ACHN (cell line): ENCODE measurements at regions not wholly inside any gene's neighbourhood (a gene's known extent, or its start where the extent isn't known, plus 50 kb on each side); places are given as distances from the start of the nearest gene placed in this dataset.
"Not testable (repeated sequence)": the region's sequence is repeated elsewhere in the genome, so short reads cannot be mapped to it uniquely, and the experiment has no call there.

Experiments used
- DNase-seq: peaks from one replicate; pipeline ENCODE4 v3.0.0-alpha.2; 2015
- in situ Hi-C: cut with HindIII; loops from 2 replicates; pipeline ENCODE4 v1.10.0; 2017; ENCODE audit warnings: low sequenced_read_pairs, low pct_ligation_motif_present, low pct_unique_long_range_greater_than_20kb

DNA sequence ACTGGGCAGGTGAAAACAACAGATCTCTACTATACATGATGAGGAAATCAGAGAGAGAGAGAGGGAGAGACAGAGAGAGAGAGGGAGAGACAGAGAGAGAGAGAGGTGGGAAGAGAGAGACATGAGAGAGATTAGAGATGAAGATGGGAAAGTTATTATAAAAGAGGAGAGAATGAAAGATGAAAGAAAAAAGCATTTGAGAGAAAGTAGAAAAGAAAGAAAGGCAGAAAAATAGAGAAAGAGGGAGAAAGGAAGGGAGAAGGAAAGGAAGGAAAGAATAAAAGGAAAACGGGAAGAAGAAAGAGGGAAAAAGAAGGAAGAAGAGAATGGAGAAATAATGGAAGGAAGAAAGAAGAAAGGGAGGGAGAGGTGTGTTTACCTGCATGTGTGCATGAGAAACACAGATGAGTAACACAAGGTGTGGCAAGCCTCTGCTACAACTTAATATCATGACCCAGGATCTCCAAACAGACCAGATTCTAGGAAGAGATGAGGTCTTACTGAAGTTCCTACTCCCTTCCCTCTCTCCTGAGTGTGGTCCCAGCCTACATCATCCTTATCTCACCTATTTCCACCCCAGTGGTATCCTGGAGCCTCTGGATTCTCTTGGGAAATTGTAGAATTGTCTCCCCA, 176.3 kb downstream of the C12orf75 start:
- in situ Hi-C loops: no loop called here
- no peak for DNase-seq

DNA sequence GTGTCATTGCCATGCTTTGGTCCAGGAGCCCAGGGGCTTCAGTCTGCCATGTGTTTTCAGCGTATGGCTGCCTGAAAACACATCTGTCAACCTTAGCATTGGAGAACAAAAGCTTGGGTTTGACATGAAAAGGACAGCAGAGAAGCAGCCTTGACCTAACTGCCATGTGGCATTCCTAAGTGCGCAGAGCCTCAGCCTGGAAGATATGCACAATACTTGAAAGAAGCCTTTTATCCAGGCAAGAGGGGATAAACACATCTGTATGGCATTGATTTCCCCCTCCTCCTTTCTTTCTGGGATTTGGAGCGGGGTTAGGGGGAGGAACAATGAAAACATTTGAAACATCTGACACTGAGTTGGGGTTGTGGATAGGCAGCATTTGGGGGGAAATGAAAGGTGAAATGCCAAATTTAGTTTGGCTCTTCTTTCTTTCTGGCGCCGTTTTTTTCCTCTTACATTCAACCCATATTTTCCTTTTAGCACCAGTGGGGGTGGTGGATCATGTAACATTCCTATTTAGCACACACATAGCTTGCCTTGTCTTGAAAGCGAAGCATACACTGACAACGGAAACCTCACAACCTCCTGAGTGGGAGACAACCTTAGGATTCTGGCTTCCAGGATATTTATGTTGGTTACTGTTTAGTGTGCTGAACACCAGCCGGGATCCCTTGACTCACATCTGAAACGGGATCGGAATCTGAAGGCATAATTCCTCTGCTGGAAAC, 177.0 kb downstream of the C12orf75 start:
- in situ Hi-C loops: no loop called here
- DNase-seq: no peak

DNA sequence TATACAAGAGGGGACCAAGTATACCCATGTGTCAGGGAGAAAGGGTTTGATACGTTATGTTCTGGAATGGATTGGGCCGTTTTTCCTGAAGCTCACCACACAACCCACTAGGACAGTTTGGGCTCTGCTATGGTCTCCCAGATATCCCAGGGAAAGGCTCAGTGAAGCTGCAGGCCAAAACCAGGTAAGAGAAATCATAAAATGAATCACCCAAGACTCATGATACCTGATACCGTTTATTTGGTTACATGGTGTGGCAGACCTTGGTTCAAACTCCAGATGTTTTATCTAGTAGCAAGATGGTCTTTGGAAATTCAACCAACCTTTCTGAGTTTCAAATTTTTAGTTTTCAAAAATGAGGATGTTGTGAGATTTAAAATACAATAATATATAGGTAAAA, 177.6 kb downstream of the C12orf75 start:
- in situ Hi-C loops: no loop called here
- DNase-seq: no peak

GRCh38 chr12:105510526-105510925, 180.0 kb downstream of the C12orf75 start:
- DNase-seq: no peak
- in situ Hi-C loops: no loop called here

- in situ Hi-C loops, DNase-seq: not testable (repeated sequence)
These were observed 182.4 kb downstream of the C12orf75 start for GRCh38 chr12:105512861-105513260.

GRCh38 chr12:105522166-105522825, 191.8 kb downstream of the C12orf75 start:
- DNase-seq: no peak
- in situ Hi-C loops: no loop called here

DNA sequence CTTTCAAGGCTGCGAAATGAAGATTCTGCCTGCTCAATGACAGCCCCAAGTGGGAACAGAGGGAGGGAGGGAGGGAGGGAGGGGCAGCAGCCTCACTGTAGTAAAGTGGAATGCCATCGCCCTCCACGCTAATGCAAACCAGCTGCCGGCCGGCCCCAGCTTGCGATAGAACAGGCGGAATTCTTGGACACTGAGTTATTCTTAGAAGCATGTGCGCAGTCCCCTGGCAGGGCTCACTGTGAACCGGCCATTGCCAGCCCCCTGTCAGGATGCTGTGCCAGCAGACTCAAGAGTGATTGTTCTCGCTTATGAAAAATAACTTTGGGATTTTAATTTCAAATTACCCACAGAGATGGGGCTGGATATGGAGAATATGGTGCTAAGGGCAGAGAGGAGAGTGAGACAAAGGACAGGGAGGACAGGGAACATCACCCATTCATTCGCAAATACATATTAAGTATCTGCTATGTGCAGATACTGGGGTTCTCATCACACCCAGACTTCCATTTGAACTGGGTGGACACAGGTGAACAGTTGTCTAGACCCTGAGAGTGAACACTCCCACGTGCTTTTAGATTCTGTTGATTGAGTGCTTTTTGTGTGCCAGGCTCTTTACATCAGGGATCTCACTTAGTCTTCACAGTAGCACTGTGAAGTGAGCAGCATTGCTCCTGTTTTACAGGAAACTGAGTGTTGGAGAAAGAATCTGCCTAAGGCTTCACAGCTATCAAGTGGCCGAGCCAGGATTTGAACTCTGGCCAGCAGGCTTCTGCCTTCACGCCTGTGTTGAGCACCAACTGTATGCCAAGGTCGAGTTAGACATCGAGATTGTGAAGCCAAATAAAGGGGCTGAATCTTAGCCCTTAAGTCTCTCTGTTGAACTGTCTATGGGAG, 192.9 kb downstream of the C12orf75 start:
- in situ Hi-C loops: no loop called here

GRCh38 chr12:105524961-105525360, 194.5 kb downstream of the C12orf75 start:
- DNase-seq: no peak
- in situ Hi-C loops: no loop called here

More for the DNA sequence above, 192.9 kb downstream of the C12orf75 start:
- no peak for DNase-seq

DNA sequence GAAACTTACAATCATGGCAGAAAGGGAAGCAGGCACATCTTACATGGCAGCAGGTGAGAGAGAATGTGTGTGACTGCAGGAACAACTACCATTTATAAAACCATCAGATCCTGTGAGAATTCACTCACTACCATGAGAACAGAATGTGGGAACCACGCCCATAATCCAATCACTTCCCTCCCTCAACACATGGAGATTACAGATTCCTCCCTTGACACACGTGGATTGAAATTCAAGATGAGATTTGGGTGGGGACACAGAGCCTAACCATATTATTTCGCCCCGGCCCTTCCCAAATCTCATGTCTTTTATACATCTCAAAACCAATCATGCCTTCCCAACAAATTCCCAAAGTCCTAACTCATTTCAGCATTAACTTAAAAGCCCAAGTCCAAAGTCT, 203.6 kb downstream of the C12orf75 start:
- no peak for DNase-seq
- in situ Hi-C loops: no loop called here

GRCh38 chr12:105535033-105535432, 204.5 kb downstream of the C12orf75 start:
- in situ Hi-C loops: not testable (repeated sequence)

GRCh38 chr12:105538880-105539279, 208.4 kb downstream of the C12orf75 start:
- in situ Hi-C loops: no loop called here
- DNase-seq: no peak

More at GRCh38 chr12:105535033-105535432, 204.5 kb downstream of the C12orf75 start:
- not testable (repeated sequence) for DNase-seq

GRCh38 chr12:105539735-105540134, 209.2 kb downstream of the C12orf75 start:
- in situ Hi-C loops: no loop called here
- no peak for DNase-seq

- in situ Hi-C loops: no loop called here
- no peak for DNase-seq
These were observed 217.3 kb downstream of the C12orf75 start for GRCh38 chr12:105547786-105548185.

DNA sequence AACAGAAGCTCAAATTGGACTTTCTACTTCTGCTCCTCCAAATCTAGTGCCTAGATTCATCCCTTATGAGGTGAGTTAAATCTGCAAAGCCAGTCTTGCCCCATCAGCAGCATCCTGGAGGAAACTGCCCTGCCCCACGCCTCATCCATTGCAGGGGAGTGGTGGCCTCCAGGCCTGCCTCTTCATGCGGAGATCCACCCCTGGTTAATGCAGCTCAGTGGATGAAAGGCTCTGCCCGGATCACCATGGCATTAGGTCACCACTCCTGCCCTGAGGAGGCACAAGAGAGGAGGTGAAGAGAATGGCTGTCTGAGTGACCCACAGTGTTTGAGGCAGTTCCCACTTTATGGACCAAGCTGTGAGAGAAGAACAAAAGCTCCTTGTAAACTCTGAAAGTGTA, 218.1 kb downstream of the C12orf75 start:
- no peak for DNase-seq
- in situ Hi-C loops: no loop called here

DNA sequence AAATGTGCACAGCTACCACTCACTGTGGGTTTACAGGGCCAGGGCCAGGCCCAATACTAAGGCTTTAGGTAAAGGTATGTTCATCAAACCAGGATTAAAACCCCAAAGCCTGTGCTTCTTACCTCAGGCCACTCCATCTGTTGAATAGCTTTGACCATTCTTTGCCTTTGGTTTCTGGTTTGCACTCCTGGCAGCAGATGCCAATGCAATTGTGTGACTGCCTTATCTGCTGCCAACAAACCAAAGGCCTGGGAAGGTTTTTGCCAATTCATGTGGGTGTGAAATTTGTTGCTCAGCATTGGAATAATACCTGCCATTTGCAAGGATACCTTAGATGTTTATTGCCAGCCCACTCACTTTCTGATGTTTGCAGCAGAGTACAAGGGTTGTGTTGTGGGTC, 221.6 kb downstream of the C12orf75 start:
- in situ Hi-C loops: no loop called here
- no peak for DNase-seq

DNA sequence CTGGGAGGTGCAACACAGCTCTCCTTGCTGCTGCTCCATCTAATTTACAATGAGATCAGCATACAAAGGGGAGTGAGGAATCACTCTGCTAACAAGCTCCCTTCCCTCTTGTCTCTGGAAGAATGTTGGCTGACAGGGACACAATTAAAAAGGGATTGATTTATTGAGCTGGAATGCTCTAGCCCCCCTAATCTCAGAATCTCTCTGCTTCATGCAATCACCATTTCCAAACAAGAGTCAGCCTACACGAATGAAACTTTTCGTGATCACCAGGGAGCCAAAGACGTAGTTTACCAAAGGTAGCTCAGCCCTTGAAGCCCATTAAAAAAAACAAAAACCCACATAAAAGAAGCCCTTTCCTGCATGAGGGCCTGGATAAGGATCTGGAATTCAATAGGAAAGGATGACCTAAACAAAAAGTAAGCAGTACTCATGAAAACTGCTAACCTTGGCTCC, 223.8 kb downstream of the C12orf75 start:
- in situ Hi-C loops: no loop called here
- DNase-seq: no peak

- in situ Hi-C loops: no loop called here
- DNase-seq: no peak
These were observed 224.4 kb downstream of the C12orf75 start for GRCh38 chr12:105554856-105555255.

GRCh38 chr12:105555556-105556295, 225.2 kb downstream of the C12orf75 start:
- no peak for DNase-seq
- in situ Hi-C loops: no loop called here
